KBM-7 (cell line): ENCODE measurements at regions not wholly inside any gene's neighbourhood (a gene's known extent, or its start where the extent isn't known, plus 50 kb on each side); places are given as distances from the start of the nearest gene placed in this dataset.

Experiments
- DNase-seq: peaks from one replicate; pipeline ENCODE4 v3.0.0-alpha.2; 2015
- in situ Hi-C: fragments of 300-500 bp; cut with MboI; formaldehyde crosslinking; loops from 2 replicates; pipeline ENCODE4 v1.14.3; 2020; ENCODE audit warnings: low sequenced_read_pairs, low pct_unique_long_range_greater_than_20kb, mixed read lengths

- DNase-seq: no peak
- in situ Hi-C loops: loop anchor here (25.0 kb wide), 1 partner anchor 208 kb away; no protein-coding TSS in a partner anchor
These were observed 106.5 kb upstream of the COL21A1 start for GRCh38 chr6:56353860-56354259.

DNA sequence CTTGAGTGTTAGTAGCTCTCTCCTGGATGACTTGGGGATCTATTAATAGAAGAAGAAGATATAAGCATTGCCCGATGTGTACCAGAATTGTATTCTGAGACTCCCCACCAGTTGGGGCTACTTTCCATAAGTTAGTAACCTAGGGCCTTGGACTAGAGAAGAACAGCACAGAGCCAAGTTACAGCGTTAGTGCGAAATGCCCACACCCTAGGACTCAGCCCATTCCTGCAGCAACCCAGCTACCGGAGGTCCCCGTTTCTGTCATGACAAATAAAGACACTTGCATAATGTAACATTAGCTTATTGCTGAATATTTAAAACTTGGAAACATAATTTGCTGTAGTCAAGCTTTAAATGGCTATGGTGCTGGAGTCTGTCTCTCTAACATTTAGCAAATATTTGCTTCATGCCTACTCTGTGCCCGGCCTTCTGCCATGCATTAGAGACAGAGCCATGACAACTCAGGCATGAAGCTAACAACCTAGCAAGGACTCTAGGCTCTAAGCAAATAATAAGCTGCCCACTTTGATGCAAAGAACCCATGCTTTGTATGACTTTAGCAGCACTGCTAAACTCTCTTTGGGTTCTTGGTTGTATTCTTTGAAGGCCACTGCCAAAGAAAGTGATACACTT is 103.4 kb upstream of the COL21A1 start:
- in situ Hi-C loops: loop anchor here (25.0 kb wide), 1 partner anchor 212 kb away; no protein-coding TSS in a partner anchor

DNA sequence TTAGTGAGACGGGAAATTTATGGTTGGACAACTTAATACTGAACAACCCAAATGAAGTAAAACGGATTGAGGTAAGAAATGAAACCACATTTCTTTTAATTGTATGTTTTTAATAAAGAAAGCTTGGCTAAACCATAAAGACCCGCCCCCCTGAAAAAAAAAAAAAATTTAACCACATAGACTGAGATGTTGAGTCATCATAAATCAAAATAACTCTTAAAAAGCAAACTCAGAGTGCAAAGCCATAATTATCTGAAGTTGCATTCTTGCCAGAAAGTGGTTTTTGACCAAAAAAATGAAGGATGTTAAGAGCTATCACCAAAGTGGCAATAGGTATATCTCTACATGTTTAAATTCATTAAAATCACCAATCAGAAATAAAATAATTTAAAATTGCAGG is 101.8 kb upstream of the COL21A1 start:
- no peak for DNase-seq
- in situ Hi-C loops: no loop called here

More for the DNA sequence above, 103.4 kb upstream of the COL21A1 start:
- no peak for DNase-seq

- DNase-seq: no peak
These were observed 101.2 kb upstream of the COL21A1 start for GRCh38 chr6:56348578-56348977.

GRCh38 chr6:56347526-56347925 is 100.1 kb upstream of the COL21A1 start:
- in situ Hi-C loops: no loop called here
- DNase-seq: no peak

More at GRCh38 chr6:56348578-56348977, 101.2 kb upstream of the COL21A1 start:
- in situ Hi-C loops: no loop called here

GRCh38 chr6:56346958-56347357 is 99.6 kb upstream of the COL21A1 start:
- no peak for DNase-seq
- in situ Hi-C loops: no loop called here

DNA sequence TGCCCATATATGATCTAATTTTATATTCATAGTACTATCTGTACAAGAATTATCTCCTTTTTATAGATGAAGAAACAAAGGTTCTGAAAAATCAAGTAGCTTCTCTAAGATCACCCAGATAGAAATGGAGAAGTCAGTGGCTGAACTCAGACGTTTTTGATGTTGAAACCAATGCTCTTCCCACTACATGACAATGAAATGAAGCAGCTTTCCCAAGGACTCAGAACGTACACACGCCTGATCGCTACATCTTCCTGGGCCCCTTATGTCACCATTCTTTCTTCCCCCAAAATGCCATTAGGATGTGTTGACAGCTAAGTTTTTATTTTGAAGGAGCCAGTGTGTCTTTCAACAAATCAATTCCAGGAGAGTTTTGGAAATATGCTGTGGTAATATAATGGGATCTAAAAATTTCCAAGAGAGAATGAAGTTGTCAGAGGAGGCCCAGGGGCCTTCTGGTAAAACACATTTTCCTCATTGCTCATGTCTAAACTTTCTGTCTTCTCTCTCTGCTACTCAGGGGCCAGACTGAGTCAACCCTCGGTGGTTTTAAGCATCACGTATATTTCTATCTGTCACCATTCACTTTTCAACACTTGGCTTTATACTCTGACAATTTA is 98.1 kb upstream of the COL21A1 start:
- DNase-seq: no peak
- in situ Hi-C loops: no loop called here

DNA sequence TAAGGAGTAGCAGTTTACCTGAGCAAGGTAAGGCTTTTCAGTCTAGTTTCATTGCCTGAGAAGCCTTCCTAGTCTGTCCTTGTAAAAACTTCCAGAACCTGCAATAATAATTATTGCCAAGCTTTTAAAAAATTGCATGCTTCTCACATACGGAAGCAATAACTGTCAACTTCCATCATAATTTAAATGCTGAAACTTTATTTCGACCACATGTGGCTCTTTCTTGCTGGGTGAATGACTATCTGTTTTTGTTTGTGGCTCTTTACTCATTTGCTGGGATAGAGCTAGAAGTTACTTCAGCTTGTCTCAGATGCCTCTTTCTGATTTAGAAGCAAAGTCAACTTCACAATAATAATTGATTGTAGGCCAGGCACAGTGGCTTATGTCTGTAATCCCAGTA is 95.9 kb upstream of the COL21A1 start:
- DNase-seq: no peak
- in situ Hi-C loops: no loop called here

DNA sequence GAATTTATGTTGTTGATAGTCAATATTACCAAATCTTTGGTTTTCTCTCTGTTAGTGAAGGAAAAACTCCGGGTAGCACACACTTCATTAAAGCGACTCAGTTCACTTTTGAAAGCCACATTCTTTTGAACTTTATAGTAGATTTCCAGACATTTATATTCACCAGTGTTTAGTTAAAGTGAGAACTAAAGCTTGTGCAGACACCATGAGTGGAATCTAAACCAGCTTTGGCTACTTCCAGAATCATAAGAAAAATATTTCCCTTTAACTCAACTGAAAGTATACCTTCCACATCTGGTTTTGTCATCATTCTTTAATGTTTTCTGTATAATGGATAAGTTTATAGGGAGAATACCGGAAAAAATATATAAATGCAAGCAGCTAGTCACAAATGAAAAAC is 92.1 kb upstream of the COL21A1 start:
- in situ Hi-C loops: no loop called here
- DNase-seq: no peak

GRCh38 chr6:56335726-56336125 is 88.3 kb upstream of the COL21A1 start:
- DNase-seq: no peak
- in situ Hi-C loops: no loop called here

- in situ Hi-C loops: no loop called here
- DNase-seq: no peak
These were observed 87.6 kb upstream of the COL21A1 start for GRCh38 chr6:56334937-56335336.

DNA sequence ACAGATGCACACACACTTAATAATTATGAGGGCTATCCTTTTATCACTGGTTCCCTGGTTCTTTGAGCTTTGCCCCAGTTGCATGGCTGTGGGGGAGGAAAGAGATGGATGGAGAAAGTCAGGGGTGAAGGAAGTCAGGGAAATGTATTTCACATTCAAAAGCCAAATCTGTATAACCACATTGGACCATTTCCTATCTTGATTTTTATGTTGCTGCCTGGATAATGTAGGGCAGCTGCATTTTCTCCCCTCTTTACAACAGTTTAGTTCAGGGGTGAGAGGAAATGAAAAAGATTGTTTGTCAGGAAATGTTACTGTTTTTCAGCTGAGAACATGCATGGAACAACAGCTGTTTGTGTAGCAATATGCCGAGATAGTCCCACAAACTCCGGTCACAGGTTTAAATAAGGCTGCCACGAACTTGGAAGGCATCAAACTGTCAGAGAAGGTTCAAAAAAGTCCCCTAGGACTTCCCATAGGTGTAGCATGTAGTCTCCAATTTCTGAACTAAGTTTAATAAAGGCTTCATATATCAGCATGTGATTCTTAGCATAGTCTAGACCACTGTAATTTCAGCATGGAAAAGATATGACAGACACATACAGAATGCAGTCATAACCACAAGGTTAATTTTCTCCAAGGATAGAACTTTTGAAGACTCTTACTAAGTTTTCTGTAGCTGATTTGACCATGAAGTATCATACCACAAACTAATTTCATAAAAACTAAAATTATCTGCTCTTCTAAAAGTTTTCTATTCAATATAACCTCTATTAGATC is 82.1 kb upstream of the COL21A1 start:
- in situ Hi-C loops: no loop called here
- DNase-seq: no peak

DNA sequence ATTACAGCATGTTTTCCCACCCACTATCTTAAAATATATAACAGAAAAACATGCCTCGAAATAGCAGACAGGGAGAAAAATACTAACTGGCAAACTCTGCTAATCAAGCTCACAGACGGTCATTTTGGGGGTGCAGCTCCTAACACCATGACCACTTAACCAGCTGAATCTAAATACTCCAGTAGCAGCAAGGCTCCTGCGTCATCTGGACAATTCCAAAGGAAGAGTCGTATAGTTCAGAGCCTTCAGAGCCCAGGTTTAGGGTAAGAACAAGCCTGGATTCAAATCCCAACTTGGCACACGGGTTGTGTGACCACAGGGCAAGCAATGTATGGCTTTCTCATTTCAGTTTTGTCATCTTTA is 81.3 kb upstream of the COL21A1 start:
- no peak for DNase-seq
- in situ Hi-C loops: no loop called here

GRCh38 chr6:56327946-56328727 is 80.8 kb upstream of the COL21A1 start:
- in situ Hi-C loops: no loop called here
- no peak for DNase-seq

GRCh38 chr6:56324396-56324795 is 77.0 kb upstream of the COL21A1 start:
- in situ Hi-C loops: loop anchor here (25.0 kb wide), 1 partner anchor 337 kb away; no protein-coding TSS in a partner anchor
- DNase-seq: no peak

DNA sequence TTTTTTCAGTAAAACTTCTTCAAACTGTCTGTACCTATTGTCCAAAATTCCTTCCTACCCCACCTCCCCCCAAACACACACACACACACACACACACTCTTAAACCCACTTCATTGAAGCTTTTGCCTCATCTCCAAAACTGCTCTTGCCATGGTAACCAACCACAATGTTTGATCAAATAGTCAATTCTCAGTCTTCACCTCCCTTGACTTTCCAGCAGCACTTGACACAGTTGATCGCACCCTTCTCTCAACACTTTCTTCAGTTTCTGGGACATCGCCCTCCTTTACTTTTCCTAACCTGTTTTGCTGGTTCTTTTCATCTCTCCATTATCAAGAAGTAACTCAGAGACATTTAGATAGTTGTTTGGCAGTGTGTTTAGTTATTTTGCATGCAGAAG is 71.5 kb upstream of the COL21A1 start:
- DNase-seq: no peak
- in situ Hi-C loops: loop anchor here (25.0 kb wide), 1 partner anchor 332 kb away; no protein-coding TSS in a partner anchor

GRCh38 chr6:56314683-56315523 is 67.5 kb upstream of the COL21A1 start:
- peak; percentile 61 for DNase-seq
- in situ Hi-C loops: loop anchor here (25.0 kb wide), 1 partner anchor 328 kb away; no protein-coding TSS in a partner anchor
